ENCODE measurements at regions not wholly inside any gene's neighbourhood (a gene's known extent, or its start where the extent isn't known, plus 50 kb on each side); places are given as distances from the start of the nearest gene placed in this dataset.
A peak's percentile ranks its signal among the peaks of the same experiment; 100 is the strongest.

DNA sequence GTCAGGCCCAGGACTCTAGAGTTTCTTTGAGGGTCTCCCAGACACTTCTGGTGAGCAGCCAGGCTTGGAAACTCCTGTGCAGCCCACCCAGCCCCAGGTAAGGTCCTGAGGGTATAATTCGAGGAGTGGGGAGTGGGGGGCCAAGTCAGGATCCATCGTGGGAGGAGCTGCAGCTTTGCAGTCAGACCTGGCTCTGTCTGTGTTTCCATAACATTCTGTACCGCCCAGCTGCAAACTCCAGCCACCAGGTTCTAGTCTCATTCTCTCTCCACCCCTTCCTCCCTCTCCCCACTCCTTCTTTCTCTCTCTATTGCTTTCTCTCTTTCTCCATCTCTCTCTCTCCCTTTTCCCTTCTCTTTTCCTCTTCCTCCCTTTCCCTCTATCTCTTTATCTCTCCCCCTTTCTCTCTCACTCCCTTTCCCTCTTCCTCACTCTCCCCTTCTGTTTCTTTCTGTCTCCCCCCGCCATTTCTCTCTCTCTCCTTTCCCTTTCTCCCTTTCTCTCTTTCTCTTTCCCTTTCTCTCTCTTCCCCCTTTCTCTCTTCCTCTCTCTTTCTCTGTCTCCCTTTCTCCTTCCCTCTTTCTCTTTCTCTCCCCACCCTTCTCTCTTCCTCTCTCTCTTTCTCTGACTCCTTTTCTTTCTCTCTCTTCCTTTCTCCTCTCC, 127.2 kb downstream of the MN1 start:
- TF ChIP-seq, protein P1, sequence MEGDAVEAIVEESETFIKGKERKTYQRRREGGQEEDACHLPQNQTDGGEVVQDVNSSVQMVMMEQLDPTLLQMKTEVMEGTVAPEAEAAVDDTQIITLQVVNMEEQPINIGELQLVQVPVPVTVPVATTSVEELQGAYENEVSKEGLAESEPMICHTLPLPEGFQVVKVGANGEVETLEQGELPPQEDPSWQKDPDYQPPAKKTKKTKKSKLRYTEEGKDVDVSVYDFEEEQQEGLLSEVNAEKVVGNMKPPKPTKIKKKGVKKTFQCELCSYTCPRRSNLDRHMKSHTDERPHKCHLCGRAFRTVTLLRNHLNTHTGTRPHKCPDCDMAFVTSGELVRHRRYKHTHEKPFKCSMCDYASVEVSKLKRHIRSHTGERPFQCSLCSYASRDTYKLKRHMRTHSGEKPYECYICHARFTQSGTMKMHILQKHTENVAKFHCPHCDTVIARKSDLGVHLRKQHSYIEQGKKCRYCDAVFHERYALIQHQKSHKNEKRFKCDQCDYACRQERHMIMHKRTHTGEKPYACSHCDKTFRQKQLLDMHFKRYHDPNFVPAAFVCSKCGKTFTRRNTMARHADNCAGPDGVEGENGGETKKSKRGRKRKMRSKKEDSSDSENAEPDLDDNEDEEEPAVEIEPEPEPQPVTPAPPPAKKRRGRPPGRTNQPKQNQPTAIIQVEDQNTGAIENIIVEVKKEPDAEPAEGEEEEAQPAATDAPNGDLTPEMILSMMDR (IDR thresholded peaks at IDR 0.05): no peak
- H3K4me3 ChIP-seq: no peak overlapping the region
- peaks cover 0 to 42% (median 24%) of the 10 kb centered on the region in 4 donors for H3K4me1 ChIP-seq
- DNase-seq: no peak
- H3K36me3 ChIP-seq: no peaks in the 10 kb centered on the region
- peaks cover 0 to 7% (median 0%) of the 10 kb centered on the region in 3 donors for H3K9me3 ChIP-seq
- H3K27me3 ChIP-seq: no peaks in the 10 kb centered on the region
- peak overlapping the region in 1 of 2 donors; percentile 31 for H3K27ac ChIP-seq
- intact Hi-C loops (cut with DNase I; ENCODE audit: low total_unique reads): no loop called here

DNA sequence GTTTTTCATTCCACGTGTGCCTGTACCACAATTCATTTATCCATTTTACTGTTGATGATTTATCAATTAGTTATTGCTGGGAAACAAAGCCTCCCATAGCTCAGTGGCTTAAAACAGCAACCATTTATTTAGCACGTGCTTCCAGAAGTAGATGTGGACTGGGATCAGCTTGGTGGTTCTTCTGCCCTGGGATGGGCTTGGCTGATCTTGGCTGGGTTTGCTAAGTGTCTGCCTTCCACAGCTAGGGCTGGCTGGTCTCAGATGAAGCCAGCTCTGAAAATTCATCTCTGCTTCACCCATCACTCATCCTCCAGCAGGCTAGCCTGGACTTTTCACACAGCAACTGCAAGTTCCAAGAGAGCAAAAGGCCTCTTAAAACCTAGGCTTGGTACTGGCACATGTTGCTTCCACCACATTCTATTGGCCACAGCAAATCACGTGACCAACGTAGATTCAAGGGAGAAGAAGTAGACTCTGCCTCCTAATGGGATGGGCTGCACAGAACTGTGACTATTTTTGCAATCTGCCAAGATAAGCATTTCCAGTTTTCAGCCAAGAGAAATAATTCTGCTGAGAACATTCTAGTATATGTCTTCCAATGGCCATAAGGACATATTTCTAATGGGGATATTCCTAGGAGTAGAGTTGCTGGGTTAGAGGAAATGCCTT, 124.9 kb downstream of the MN1 start:
- peaks cover 0 to 7% (median 0%) of the 10 kb centered on the region in 3 donors for H3K9me3 ChIP-seq
- intact Hi-C loops (cut with DNase I; ENCODE audit: low total_unique reads): no loop called here
- H3K4me1 ChIP-seq: peaks cover 0 to 25% (median 12%) of the 10 kb centered on the region in 4 donors
- H3K4me3 ChIP-seq: no peak overlapping the region
- H3K27me3 ChIP-seq: no peaks in the 10 kb centered on the region
- no peaks in the 10 kb centered on the region for H3K36me3 ChIP-seq
- TF ChIP-seq, protein P1 (IDR thresholded peaks at IDR 0.05): no peak
- H3K27ac ChIP-seq: peak overlapping the region; percentile 27 to 39
- DNase-seq: no peak

DNA sequence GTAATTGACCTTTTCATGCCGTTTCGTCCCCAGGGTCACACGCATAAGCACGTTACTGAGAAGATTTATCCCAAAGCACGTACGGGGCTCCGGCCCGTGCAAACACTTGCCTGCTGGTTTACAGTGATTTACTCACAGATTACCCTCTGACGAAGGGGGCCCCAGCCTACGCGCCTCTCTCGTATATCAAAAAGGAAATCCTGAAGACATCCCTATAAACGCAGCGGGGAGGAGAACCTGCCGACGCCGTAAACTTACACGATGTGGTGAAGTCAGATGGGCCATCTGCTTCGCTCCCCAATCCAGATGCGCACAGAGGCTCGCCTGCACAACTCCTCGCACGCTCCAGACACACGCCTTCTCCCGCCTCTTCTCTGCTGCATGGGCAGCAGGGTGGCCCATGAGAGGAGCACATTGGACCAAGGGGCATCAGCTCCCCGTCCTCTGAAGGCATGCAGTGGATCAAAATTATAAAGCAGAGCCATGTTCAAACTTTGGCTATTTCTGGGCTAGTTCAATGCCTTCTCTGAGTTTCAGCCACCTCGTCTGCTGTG, 123.6 kb downstream of the MN1 start:
- no peak overlapping the region for H3K4me3 ChIP-seq
- TF ChIP-seq, protein P1 (IDR thresholded peaks at IDR 0.05): no peak
- H3K36me3 ChIP-seq: no peaks in the 10 kb centered on the region
- H3K27ac ChIP-seq: no peak overlapping the region
- DNase-seq: no peak
- peaks cover 0 to 7% (median 0%) of the 10 kb centered on the region in 3 donors for H3K9me3 ChIP-seq
- no peaks in the 10 kb centered on the region for H3K27me3 ChIP-seq
- H3K4me1 ChIP-seq: peaks cover 0 to 25% (median 12%) of the 10 kb centered on the region in 4 donors
- intact Hi-C loops (cut with DNase I; ENCODE audit: low total_unique reads): no loop called here

DNA sequence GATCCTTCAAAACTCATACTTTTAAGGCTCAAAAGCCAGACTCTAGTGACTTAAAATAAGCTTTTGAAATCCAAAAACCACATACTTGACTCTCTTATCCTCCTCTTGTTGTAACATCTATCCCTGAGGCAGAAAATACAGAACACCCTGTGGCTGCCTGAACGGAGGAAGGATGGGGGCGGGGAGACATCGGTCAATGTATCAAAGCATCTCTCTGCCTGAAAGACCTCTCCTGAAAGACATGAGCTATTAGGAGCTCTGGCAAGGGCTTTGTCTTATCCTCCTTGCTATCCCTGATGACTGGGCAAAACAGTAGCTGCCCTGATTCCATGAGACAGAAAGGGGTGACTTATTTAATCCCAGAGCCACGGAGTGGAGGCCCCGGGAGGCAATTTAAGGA, 122.4 kb downstream of the MN1 start:
- Histone ChIP-seq H3K4me3 (no peak overlapping the region), H3K27me3 (no peaks in the 10 kb centered on the region), H3K36me3 (no peaks in the 10 kb centered on the region), H3K9me3 (peaks cover 0 to 7% (median 0%) of the 10 kb centered on the region in 3 donors), H3K27ac (peak overlapping the region in 1 of 2 donors; percentile 37), H3K4me1 (peaks cover 0 to 19% (median 4%) of the 10 kb centered on the region in 4 donors)
- no peak for DNase-seq
- intact Hi-C loops (cut with DNase I; ENCODE audit: low total_unique reads): no loop called here
- TF ChIP-seq, protein P1 (IDR thresholded peaks at IDR 0.05): no peak

DNA sequence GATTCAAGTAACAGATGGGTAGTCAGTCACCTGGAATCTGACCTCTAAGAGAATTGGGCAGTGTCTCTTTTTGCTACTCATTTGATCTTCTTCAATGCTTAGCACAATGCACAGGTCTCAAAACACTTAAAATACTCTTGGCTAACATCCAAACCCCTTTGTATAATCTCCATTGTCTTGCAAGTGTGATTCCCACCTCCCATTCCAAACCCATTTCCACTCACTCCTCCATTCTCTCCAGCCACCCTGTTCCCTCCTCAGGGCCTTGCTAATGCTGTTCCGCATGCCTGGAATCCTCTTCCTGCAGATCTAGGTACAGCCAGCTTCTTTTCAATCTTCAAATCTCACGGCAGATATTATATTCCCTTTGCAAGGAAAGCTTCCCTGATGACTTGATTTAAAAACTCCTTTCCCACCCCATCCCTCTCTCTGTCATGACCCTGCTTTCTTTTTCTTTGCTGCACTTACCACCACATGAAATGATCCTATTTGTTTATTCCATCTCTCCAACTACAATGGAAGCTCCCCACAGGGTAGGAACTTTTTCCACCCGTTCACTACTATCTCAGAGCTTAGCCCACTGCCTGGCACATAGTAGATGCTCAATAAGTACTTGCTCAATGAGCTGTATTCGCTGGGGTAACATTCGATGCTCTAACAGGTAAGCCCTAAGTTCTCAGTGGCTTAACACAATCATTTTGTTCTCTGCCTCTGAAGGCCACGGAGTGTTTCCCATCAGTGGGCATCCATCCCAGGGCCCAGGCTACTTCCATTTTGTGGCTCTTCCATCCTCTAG, 121.7 kb downstream of the MN1 start:
- H3K4me3 ChIP-seq: no peak overlapping the region
- H3K36me3 ChIP-seq: no peaks in the 10 kb centered on the region
- TF ChIP-seq, protein P1 (IDR thresholded peaks at IDR 0.05): no peak
- H3K27ac ChIP-seq: no peak overlapping the region
- no peak for DNase-seq
- H3K9me3 ChIP-seq: peaks cover 0 to 7% (median 0%) of the 10 kb centered on the region in 3 donors
- H3K27me3 ChIP-seq: no peaks in the 10 kb centered on the region
- peaks cover 0 to 20% (median 5%) of the 10 kb centered on the region in 4 donors for H3K4me1 ChIP-seq
- intact Hi-C loops (cut with DNase I; ENCODE audit: low total_unique reads): loop anchor here (10.0 kb wide), 2 partner anchors 45 to 105 kb away; no protein-coding TSS in a partner anchor

Data from tibial artery (tissue), 4 donors.